Upper lobe of left lung (tissue), 6 donors: ENCODE measurements at regions not wholly inside any gene's neighbourhood (a gene's known extent, or its start where the extent isn't known, plus 50 kb on each side); places are given as distances from the start of the nearest gene placed in this dataset.

Source experiments
- ATAC-seq, 2 donors: fragments of 200-7000 bp; cut with Tn5 transposase; one replicate each; pipeline ENCODE4 v1.9.1; 2022; ENCODE audit warnings: mild to moderate bottlenecking in 2 of 2, moderate library complexity in 2 of 2; ENCODE audit not compliant: low FRiP score in 2 of 2
- DNase-seq, 2 donors: peaks; one replicate each; pipeline ENCODE4 v3.0.0-alpha.2; 2019 to 2020
- H3K27ac ChIP-seq, 4 donors: fragments of 200-600 bp; sonication (generic); one replicate each; pipeline ENCODE4 v1.5.1; 2016 to 2019
- H3K27me3 ChIP-seq, 4 donors: fragments of 200-600 bp; sonication (generic); one replicate each; pipeline ENCODE4 v1.5.1; 2017 to 2019
- H3K36me3 ChIP-seq, 4 donors: fragments of 200-600 bp; sonication (generic); one replicate each; pipeline ENCODE4 v1.5.1; 2016 to 2019
- H3K4me1 ChIP-seq, 4 donors: fragments of 200-600 bp; sonication (generic); one replicate each; pipeline ENCODE4 v1.5.1; 2018 to 2019
- H3K4me3 ChIP-seq, 4 donors: fragments of 200-600 bp; sonication (generic); one replicate each; pipeline ENCODE4 v1.5.1; 2017 to 2019; ENCODE audit warnings: mild to moderate bottlenecking in 2 of 4, moderate library complexity in 1 of 4
- H3K9me3 ChIP-seq, 4 donors: fragments of 200-600 bp; sonication (generic); one replicate each; pipeline ENCODE4 v1.5.1; 2018 to 2019
- CTCF ChIP-seq, 6 experiments: fragments of 450-650 bp in 4 of 6; fragments of 200-600 bp in 2 of 6; sonication (generic) in 2 of 6; IDR thresholded peaks; one replicate each; pipeline ENCODE4 v1.5.1; 2016 to 2019; ENCODE audit warnings: antibody characterized with exemption in 6 of 6
- EP300 ChIP-seq, 4 donors: sonication (generic); formaldehyde crosslinking; IDR thresholded peaks; one replicate each; pipeline ENCODE4 v1.5.1; 2017; ENCODE audit warnings: antibody characterized with exemption in 4 of 4, control low read depth in 2 of 4
- POLR2A ChIP-seq, 4 donors: fragments of 450-650 bp; IDR thresholded peaks; one replicate each; pipeline ENCODE4 v1.5.1; 2016 to 2017; ENCODE audit warnings: antibody characterized with exemption in 4 of 4, mild to moderate bottlenecking in 2 of 4
- POLR2AphosphoS5 ChIP-seq, 2 donors: sonication (generic); formaldehyde crosslinking; IDR thresholded peaks; one replicate each; pipeline ENCODE4 v1.5.1; 2017; ENCODE audit warnings: antibody characterized with exemption in 2 of 2
- WGBS, 2 donors: methylation state at CpG; one replicate each; pipeline ENCODE4 v1.1.5; 2017 to 2018; 5-methylcytosine and 5-hydroxymethylcytosine counted together
- donor health status: DM: no; HTN: no; CAD: no; lungs with moderate emphysema.
- donor health status: DM: no; HTN: yes; CAD: no; lungs with severe emphysema.

- no peaks in the 10 kb centered on the region for H3K4me1 ChIP-seq
- TF ChIP-seq CTCF (IDR thresholded peaks at IDR 0.05) (no peak), POLR2AphosphoS5 (IDR thresholded peaks at IDR 0.05) (no peak), POLR2A (IDR thresholded peaks at IDR 0.05) (no peak), EP300 (IDR thresholded peaks at IDR 0.05) (no peak)
- H3K36me3 ChIP-seq, result no peaks in the 10 kb centered on the region
- DNase-seq (no peak), ATAC-seq (no peak)
- H3K4me3 ChIP-seq, result no peak overlapping the region
- no peak overlapping the region for H3K27ac ChIP-seq
- H3K27me3 ChIP-seq, result no peaks in the 10 kb centered on the region
- H3K9me3 ChIP-seq, result no peaks in the 10 kb centered on the region
- WGBS, 2 donors, result 87 to 88% methylated on average over 3 of the region's 3 CpGs
Observed at GRCh38 chr10:83312570-83312969, 826.7 kb upstream of the GHITM start.

GRCh38 chr10:83332690-83333089, 806.6 kb upstream of the GHITM start:
- no peak overlapping the region for H3K4me3 ChIP-seq
- WGBS, 2 donors, result 70 to 76% methylated on average over 1 of the region's 1 CpG
- H3K4me1 ChIP-seq, result no peaks in the 10 kb centered on the region
- ATAC-seq, result no peak
- H3K9me3 ChIP-seq, result no peaks in the 10 kb centered on the region
- H3K36me3 ChIP-seq, result no peaks in the 10 kb centered on the region
- no peak overlapping the region for H3K27ac ChIP-seq
- H3K27me3 ChIP-seq, result no peaks in the 10 kb centered on the region
- TF ChIP-seq CTCF (IDR thresholded peaks at IDR 0.05) (no peak), POLR2A (IDR thresholded peaks at IDR 0.05) (no peak), EP300 (IDR thresholded peaks at IDR 0.05) (no peak), POLR2AphosphoS5 (IDR thresholded peaks at IDR 0.05) (no peak)
- no peak for DNase-seq

GRCh38 chr10:83333566-83333965, 805.7 kb upstream of the GHITM start:
- no peak for ATAC-seq
- no peak for DNase-seq
- no peaks in the 10 kb centered on the region for H3K27me3 ChIP-seq
- no peak overlapping the region for H3K4me3 ChIP-seq
- no peaks in the 10 kb centered on the region for H3K4me1 ChIP-seq
- no peak for TF ChIP-seq POLR2A (IDR thresholded peaks at IDR 0.05)
- TF ChIP-seq POLR2AphosphoS5 (IDR thresholded peaks at IDR 0.05), result no peak
- TF ChIP-seq EP300 (IDR thresholded peaks at IDR 0.05), result no peak
- no peak for TF ChIP-seq CTCF (IDR thresholded peaks at IDR 0.05)
- H3K27ac ChIP-seq, result no peak overlapping the region
- no peaks in the 10 kb centered on the region for H3K9me3 ChIP-seq
- no peaks in the 10 kb centered on the region for H3K36me3 ChIP-seq

- no peak for DNase-seq
- Histone ChIP-seq H3K36me3 (no peaks in the 10 kb centered on the region), H3K27ac (no peak overlapping the region), H3K27me3 (no peaks in the 10 kb centered on the region), H3K4me1 (no peaks in the 10 kb centered on the region), H3K4me3 (no peak overlapping the region), H3K9me3 (no peaks in the 10 kb centered on the region)
- ATAC-seq, result no peak
- TF ChIP-seq CTCF (IDR thresholded peaks at IDR 0.05) (no peak), POLR2A (IDR thresholded peaks at IDR 0.05) (no peak), POLR2AphosphoS5 (IDR thresholded peaks at IDR 0.05) (no peak), EP300 (IDR thresholded peaks at IDR 0.05) (no peak)
Observed at GRCh38 chr10:83343676-83344075, 795.6 kb upstream of the GHITM start.

GRCh38 chr10:83346266-83346910, 792.9 kb upstream of the GHITM start:
- ATAC-seq, result no peak
- Histone ChIP-seq H3K4me1 (no peaks in the 10 kb centered on the region), H3K27ac (no peak overlapping the region), H3K36me3 (no peaks in the 10 kb centered on the region), H3K9me3 (no peaks in the 10 kb centered on the region), H3K4me3 (no peak overlapping the region), H3K27me3 (no peaks in the 10 kb centered on the region)
- TF ChIP-seq POLR2A (IDR thresholded peaks at IDR 0.05) (no peak), EP300 (IDR thresholded peaks at IDR 0.05) (no peak), POLR2AphosphoS5 (IDR thresholded peaks at IDR 0.05) (no peak), CTCF (IDR thresholded peaks at IDR 0.05) (no peak)
- DNase-seq, result no peak
- WGBS, 2 donors, result 84 to 95% methylated on average over 2 of the region's 2 CpGs
